ENCODE measurements at regions not wholly inside any gene's neighbourhood (a gene's known extent, or its start where the extent isn't known, plus 50 kb on each side); places are given as distances from the start of the nearest gene placed in this dataset.

DNA sequence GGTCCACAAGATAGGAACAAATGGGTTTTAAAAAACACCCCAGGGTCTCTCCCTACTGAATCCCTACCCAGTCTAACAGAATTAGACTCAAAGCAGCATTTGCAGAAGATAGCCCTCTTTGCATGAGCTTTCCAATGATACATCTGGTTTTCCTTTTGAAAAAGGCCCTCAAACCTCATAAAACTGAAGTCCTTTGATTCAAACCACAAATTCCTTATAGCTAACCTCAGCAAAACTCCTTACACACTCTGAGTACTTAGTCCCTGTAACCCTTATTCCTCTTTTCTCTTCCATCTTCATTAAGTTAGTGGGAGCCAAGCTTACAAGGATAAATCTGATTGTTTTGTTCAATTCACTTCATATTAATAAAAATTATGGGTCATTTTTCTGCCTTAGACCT lies 90.5 kb upstream of the TNC start:
- TF ChIP-seq ELF4 (IDR thresholded peaks at IDR 0.05) (no peak), SP1 (IDR thresholded peaks at IDR 0.05) (no peak), ZNF384 (IDR thresholded peaks at IDR 0.05) (no peak), L3MBTL2 (conservative IDR thresholded peaks at IDR 0.05) (no peak), BHLHE40 (IDR thresholded peaks at IDR 0.05; ENCODE audit: borderline replicate concordance) (no peak)

Measured in HEK293T (cell line).